GM23248 (cell line): ENCODE measurements at regions not wholly inside any gene's neighbourhood (a gene's known extent, or its start where the extent isn't known, plus 50 kb on each side); places are given as distances from the start of the nearest gene placed in this dataset.

ENCODE experiments used
- DNase-seq: peaks from one replicate; pipeline ENCODE4 v3.0.0-alpha.2; 2015
- H2AFZ ChIP-seq: fragments of 200-600 bp; sonication (generic); 2 replicates; pipeline ENCODE4 v1.6.1; 2016; ENCODE audit warnings: antibody characterized with exemption
- H3F3A ChIP-seq: fragments of 200-600 bp; sonication (generic); 2 replicates; pipeline ENCODE4 v1.6.1; 2016; ENCODE audit warnings: mild to moderate bottlenecking, antibody characterized with exemption, mixed run types; ENCODE audit not compliant: insufficient read depth
- H3K27ac ChIP-seq: fragments of 200-600 bp; sonication (generic); 2 replicates; pipeline ENCODE4 v1.5.1; 2016; ENCODE audit warnings: mild to moderate bottlenecking
- H3K27me3 ChIP-seq: fragments of 200-600 bp; sonication (generic); replicated peaks from 2 replicates; pipeline ENCODE4 v1.6.1; 2016; ENCODE audit warnings: mild to moderate bottlenecking; ENCODE audit not compliant: insufficient read depth
- H3K36me3 ChIP-seq: fragments of 200-600 bp; sonication (generic); 2 replicates; pipeline ENCODE4 v1.6.1; 2016; ENCODE audit warnings: low read depth, mild to moderate bottlenecking
- H3K4me1 ChIP-seq: fragments of 200-600 bp; sonication (generic); 2 replicates; pipeline ENCODE4 v1.6.1; 2016; ENCODE audit warnings: mild to moderate bottlenecking; ENCODE audit not compliant: insufficient read depth
- H3K4me2 ChIP-seq: fragments of 200-600 bp; sonication (generic); one replicate; pipeline ENCODE4 v1.6.1; 2016; ENCODE audit warnings: mild to moderate bottlenecking; ENCODE audit not compliant: unreplicated experiment
- H3K4me3 ChIP-seq: fragments of 200-600 bp; sonication (generic); 2 replicates; pipeline ENCODE4 v1.5.1; 2016; ENCODE audit warnings: mild to moderate bottlenecking
- H3K79me2 ChIP-seq: fragments of 200-600 bp; sonication (generic); 2 replicates; pipeline ENCODE4 v1.6.1; 2016; ENCODE audit warnings: mild to moderate bottlenecking; ENCODE audit not compliant: insufficient read depth
- H3K9ac ChIP-seq: fragments of 200-600 bp; sonication (generic); 2 replicates; pipeline ENCODE4 v1.6.1; 2016; ENCODE audit warnings: mild to moderate bottlenecking
- H3K9me2 ChIP-seq: fragments of 200-600 bp; sonication (generic); 2 replicates; pipeline ENCODE4 v1.6.1; 2016; ENCODE audit warnings: mixed run types, mild to moderate bottlenecking, moderate library complexity; ENCODE audit not compliant: insufficient read depth
- H3K9me3 ChIP-seq: fragments of 200-600 bp; sonication (generic); one replicate; pipeline ENCODE4 v1.6.1; 2017; ENCODE audit warnings: low read depth
- H4K20me1 ChIP-seq: fragments of 200-600 bp; sonication (generic); 2 replicates; pipeline ENCODE4 v1.6.0; 2016; ENCODE audit not compliant: insufficient read depth
- EZH2 ChIP-seq: fragments of 200-600 bp; sonication (generic); IDR thresholded peaks from 2 replicates; pipeline ENCODE4 v1.6.1; 2018; ENCODE audit warnings: antibody characterized with exemption, mild to moderate bottlenecking; ENCODE audit not compliant: insufficient read depth, poor library complexity, severe bottlenecking
- EZH2phosphoT487 ChIP-seq: fragments of 200-600 bp; sonication (generic); IDR thresholded peaks from 2 replicates; pipeline ENCODE4 v1.6.1; 2018; ENCODE audit warnings: antibody characterized with exemption, moderate library complexity, mild to moderate bottlenecking, low read depth; ENCODE audit not compliant: insufficient read depth
- WGBS, 2 experiments: methylation state at CpG; one replicate each; pipeline ENCODE4 v1.1.6; 2015 to 2017; ENCODE audit warnings: low lambda C conversion rate in 2 of 2, low coverage in 1 of 2; ENCODE audit errors: missing lambda C conversion rate in 2 of 2; 5-methylcytosine and 5-hydroxymethylcytosine counted together
- in situ Hi-C: fragments of 300-500 bp; cut with MboI; formaldehyde crosslinking; loops from 2 replicates; pipeline ENCODE4 v1.15.0; 2020

GRCh38 chr5:155624597-155625241 lies 611.2 kb downstream of the KIF4B start:
- Histone ChIP-seq H3K36me3 (no peaks in the 10 kb centered on the region), H3K4me1 (no peaks in the 10 kb centered on the region), H3K9me3 (no peaks in the 10 kb centered on the region), H3K27me3 (no peaks in the 10 kb centered on the region; the same call in 1 of the 2 replicates), H3K79me2 (no peaks in the 10 kb centered on the region), H3K27ac (no peak overlapping the region), H3F3A (no peaks in the 10 kb centered on the region), H3K4me3 (no peak overlapping the region), H3K9me2 (no peaks in the 10 kb centered on the region), H4K20me1 (no peaks in the 10 kb centered on the region), H3K9ac (no peak overlapping the region), H3K4me2 (no peak overlapping the region), H2AFZ (no peak overlapping the region)
- no peak for DNase-seq
- WGBS, 2 experiments: 21 to 30% methylated on average over 5 of the region's 5 CpGs
- in situ Hi-C loops: loop anchor here (10.0 kb wide), 1 partner anchor 1200 kb away; no protein-coding TSS in a partner anchor
- no peak for TF ChIP-seq EZH2phosphoT487
- TF ChIP-seq EZH2: no peak

DNA sequence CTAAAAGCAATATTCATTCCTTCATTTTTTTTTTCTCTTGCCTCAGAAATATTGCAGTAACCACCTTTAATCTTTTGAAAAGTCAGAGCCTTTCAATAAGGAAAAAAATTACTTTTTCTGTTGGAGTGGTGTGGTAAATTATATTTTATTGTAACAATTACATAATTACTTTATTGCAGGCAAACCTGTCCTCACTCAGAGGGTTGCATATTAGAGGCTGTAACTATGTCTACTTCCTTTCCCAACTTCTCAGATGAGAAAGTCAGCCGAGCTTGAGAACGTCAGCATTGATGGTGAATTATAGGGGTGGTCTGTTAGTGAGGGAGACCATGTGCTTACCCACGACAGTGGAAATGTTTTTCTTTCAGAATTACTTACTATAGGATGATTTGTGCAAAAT lies 611.8 kb downstream of the KIF4B start:
- no peak overlapping the region for H3K4me2 ChIP-seq
- no peaks in the 10 kb centered on the region for H3K79me2 ChIP-seq
- no peak for DNase-seq
- no peak overlapping the region for H3K4me3 ChIP-seq
- H3K4me1 ChIP-seq: no peaks in the 10 kb centered on the region
- H4K20me1 ChIP-seq: no peaks in the 10 kb centered on the region
- no peaks in the 10 kb centered on the region; the same call in 1 of the 2 replicates for H3K27me3 ChIP-seq
- no peak overlapping the region for H3K27ac ChIP-seq
- no peaks in the 10 kb centered on the region for H3F3A ChIP-seq
- 11 to 19% methylated on average over 3 of the region's 3 CpGs for WGBS, 2 experiments
- H3K9ac ChIP-seq: no peak overlapping the region
- no peaks in the 10 kb centered on the region for H3K9me2 ChIP-seq
- TF ChIP-seq EZH2: no peak
- no peaks in the 10 kb centered on the region for H3K9me3 ChIP-seq
- no peaks in the 10 kb centered on the region for H3K36me3 ChIP-seq
- in situ Hi-C loops: loop anchor here (10.0 kb wide), 1 partner anchor 1199 kb away; no protein-coding TSS in a partner anchor
- no peak overlapping the region for H2AFZ ChIP-seq

DNA sequence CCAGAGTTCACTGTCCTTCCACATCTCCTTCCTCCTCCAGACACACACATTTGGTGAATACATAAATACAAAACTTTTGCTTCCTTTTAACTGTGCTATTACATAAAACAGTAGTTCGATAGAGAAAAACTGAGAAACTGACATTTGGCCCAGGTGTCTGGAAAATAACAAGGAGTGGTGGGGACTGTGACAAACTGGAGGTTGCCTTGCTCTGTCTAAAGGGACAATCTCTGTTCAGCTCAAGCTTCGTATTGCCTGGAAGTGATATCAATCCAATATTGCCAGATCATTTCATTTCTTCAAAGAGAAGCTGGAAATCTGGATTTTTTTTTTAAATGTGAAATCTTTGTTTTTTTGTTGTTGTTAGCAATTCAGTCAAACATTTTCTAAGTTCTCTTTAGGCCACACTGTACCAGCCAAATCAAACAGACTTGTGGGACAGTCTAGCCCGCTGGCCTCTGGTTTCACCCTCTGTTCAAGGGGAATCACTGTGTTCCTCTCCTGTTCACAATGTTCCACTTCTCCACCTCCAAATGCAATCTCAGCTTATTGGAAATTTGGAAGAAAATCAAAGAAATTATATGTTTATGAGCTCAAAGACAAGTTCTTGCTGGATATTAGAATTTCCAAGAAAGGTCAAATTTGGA lies 612.5 kb downstream of the KIF4B start:
- in situ Hi-C loops: loop anchor here (10.0 kb wide), 1 partner anchor 1199 kb away; no protein-coding TSS in a partner anchor
- TF ChIP-seq EZH2 (no peak), EZH2phosphoT487 (no peak)

GRCh38 chr5:155626592-155626991 lies 613.0 kb downstream of the KIF4B start:
- Histone ChIP-seq H2AFZ (no peak overlapping the region), H3K9me3 (no peaks in the 10 kb centered on the region), H3K4me3 (no peak overlapping the region), H3K4me2 (no peak overlapping the region), H3F3A (no peaks in the 10 kb centered on the region), H3K9ac (no peak overlapping the region), H3K27me3 (no peaks in the 10 kb centered on the region; the same call in 1 of the 2 replicates), H3K36me3 (no peaks in the 10 kb centered on the region), H3K4me1 (no peaks in the 10 kb centered on the region), H3K27ac (no peak overlapping the region), H3K79me2 (no peaks in the 10 kb centered on the region), H4K20me1 (no peaks in the 10 kb centered on the region), H3K9me2 (no peaks in the 10 kb centered on the region)
- in situ Hi-C loops: loop anchor here (10.0 kb wide), 1 partner anchor 1198 kb away; no protein-coding TSS in a partner anchor
- 27 to 28% methylated on average over 6 of the region's 6 CpGs for WGBS, 2 experiments
- DNase-seq: no peak
- TF ChIP-seq EZH2 (no peak), EZH2phosphoT487 (no peak)

More for the DNA sequence above, 612.5 kb downstream of the KIF4B start:
- Histone ChIP-seq H3K79me2 (no peaks in the 10 kb centered on the region), H3K9me3 (no peaks in the 10 kb centered on the region), H3F3A (no peaks in the 10 kb centered on the region), H3K27me3 (no peaks in the 10 kb centered on the region; the same call in 1 of the 2 replicates), H3K4me3 (no peak overlapping the region), H3K9me2 (no peaks in the 10 kb centered on the region), H3K9ac (no peak overlapping the region), H3K36me3 (no peaks in the 10 kb centered on the region), H3K4me1 (no peaks in the 10 kb centered on the region), H3K27ac (no peak overlapping the region), H2AFZ (no peak overlapping the region), H3K4me2 (no peak overlapping the region), H4K20me1 (no peaks in the 10 kb centered on the region)
- DNase-seq: no peak
- 24 to 28% methylated on average over 3 of the region's 3 CpGs for WGBS, 2 experiments
